Activated CD4-positive, alpha-beta memory T cell treated with anti-CD3 and anti-CD28 coated beads, Interleukin-2, amount 10 ng/mL, durations not matched to agents 7 days and 5 days (primary cell): ENCODE measurements at regions not wholly inside any gene's neighbourhood (a gene's known extent, or its start where the extent isn't known, plus 50 kb on each side); places are given as distances from the start of the nearest gene placed in this dataset.

Experiments
- CTCF ChIA-PET: fragments of 350-600 bp; sonication (Branson Sonifier 250); formaldehyde crosslinking; loops from one replicate; lab custom pipeline; 2021; ENCODE audit warnings: antibody characterized with exemption, inconsistent platforms; lab: Charles Lee
- POLR2A ChIA-PET: fragments of 350-600 bp; sonication (Branson Sonifier 250); formaldehyde crosslinking; loops from one replicate; lab custom pipeline; 2021; ENCODE audit warnings: antibody characterized with exemption; lab: Charles Lee
- DNase-seq: peaks from one replicate; pipeline ENCODE4 v3.0.0-alpha.2; 2020
- H3K27ac Mint-ChIP-seq: one replicate; pipeline ENCODE4 v1.8.0; 2021; ENCODE audit warnings: mild to moderate bottlenecking, mixed read lengths
- H3K27me3 Mint-ChIP-seq: one replicate; pipeline ENCODE4 v1.8.0; 2021; ENCODE audit warnings: mixed read lengths
- H3K36me3 Mint-ChIP-seq: one replicate; pipeline ENCODE4 v1.8.0; 2021; ENCODE audit warnings: low read depth, mixed read lengths
- H3K4me1 Mint-ChIP-seq: one replicate; pipeline ENCODE4 v1.8.0; 2021; ENCODE audit warnings: mixed read lengths
- H3K4me3 Mint-ChIP-seq: one replicate; pipeline ENCODE4 v1.8.0; 2021; ENCODE audit warnings: mild to moderate bottlenecking, mixed read lengths
- H3K9me3 Mint-ChIP-seq: one replicate; pipeline ENCODE4 v1.8.0; 2021; ENCODE audit warnings: mixed read lengths

GRCh38 chr6:137777687-137778075 lies 89.4 kb upstream of the TNFAIP3 start:
- Mint-ChIP-seq H3K4me3 (no peak overlapping the region), H3K36me3 (no peaks in the 10 kb centered on the region), H3K27ac (no peak overlapping the region), H3K4me1 (no peaks in the 10 kb centered on the region), H3K27me3 (no peaks in the 10 kb centered on the region), H3K9me3 (no peaks in the 10 kb centered on the region)
- no peak for DNase-seq
- CTCF ChIA-PET: no interaction called here
- POLR2A ChIA-PET: no interaction called here

- no peak overlapping the region for H3K27ac Mint-ChIP-seq
- H3K27me3 Mint-ChIP-seq: no peaks in the 10 kb centered on the region
Measured at GRCh38 chr6:137779982-137780381, 87.1 kb upstream of the TNFAIP3 start.

GRCh38 chr6:137780447-137781034 lies 86.5 kb upstream of the TNFAIP3 start:
- Mint-ChIP-seq H3K4me3 (no peak overlapping the region), H3K27me3 (no peaks in the 10 kb centered on the region), H3K36me3 (no peaks in the 10 kb centered on the region), H3K27ac (no peak overlapping the region), H3K9me3 (no peaks in the 10 kb centered on the region), H3K4me1 (no peaks in the 10 kb centered on the region)
- ChIA-PET CTCF (no interaction called here), POLR2A (no interaction called here)
- DNase-seq: no peak

More at GRCh38 chr6:137779982-137780381, 87.1 kb upstream of the TNFAIP3 start:
- H3K4me1 Mint-ChIP-seq: no peaks in the 10 kb centered on the region
- H3K4me3 Mint-ChIP-seq: no peak overlapping the region
- POLR2A ChIA-PET: no interaction called here
- no peak for DNase-seq
- H3K36me3 Mint-ChIP-seq: no peaks in the 10 kb centered on the region
- H3K9me3 Mint-ChIP-seq: no peaks in the 10 kb centered on the region
- CTCF ChIA-PET: no interaction called here

- no peak overlapping the region for H3K4me3 Mint-ChIP-seq
- POLR2A ChIA-PET: no interaction called here
Measured at GRCh38 chr6:137781639-137782038, 85.4 kb upstream of the TNFAIP3 start.

GRCh38 chr6:137782166-137783039 lies 84.7 kb upstream of the TNFAIP3 start:
- CTCF ChIA-PET: interaction anchor here (0.7 kb wide), 1 partner anchor 118 kb away, joined by 6 read pairs; no protein-coding TSS in a partner anchor
- Mint-ChIP-seq H3K9me3 (no peaks in the 10 kb centered on the region), H3K4me3 (no peak overlapping the region), H3K27ac (no peak overlapping the region), H3K4me1 (no peaks in the 10 kb centered on the region), H3K27me3 (no peaks in the 10 kb centered on the region), H3K36me3 (no peaks in the 10 kb centered on the region)
- DNase-seq: no peak
- POLR2A ChIA-PET: no interaction called here

More at GRCh38 chr6:137781639-137782038, 85.4 kb upstream of the TNFAIP3 start:
- CTCF ChIA-PET: interaction anchor here (0.7 kb wide), 1 partner anchor 117 kb away, joined by 6 read pairs; no protein-coding TSS in a partner anchor
- Mint-ChIP-seq H3K27ac (no peak overlapping the region), H3K36me3 (no peaks in the 10 kb centered on the region), H3K27me3 (no peaks in the 10 kb centered on the region), H3K4me1 (no peaks in the 10 kb centered on the region), H3K9me3 (no peaks in the 10 kb centered on the region)
- DNase-seq: no peak

- CTCF ChIA-PET: no interaction called here
- H3K27me3 Mint-ChIP-seq: no peaks in the 10 kb centered on the region
- H3K4me1 Mint-ChIP-seq: peaks cover 4% of the 10 kb centered on the region
- DNase-seq: no peak
- H3K4me3 Mint-ChIP-seq: no peak overlapping the region
- no peaks in the 10 kb centered on the region for H3K36me3 Mint-ChIP-seq
- POLR2A ChIA-PET: no interaction called here
- H3K9me3 Mint-ChIP-seq: no peaks in the 10 kb centered on the region
- H3K27ac Mint-ChIP-seq: no peak overlapping the region
Measured at GRCh38 chr6:137783710-137784109, 83.3 kb upstream of the TNFAIP3 start.

- Mint-ChIP-seq H3K4me3 (no peak overlapping the region), H3K9me3 (no peaks in the 10 kb centered on the region), H3K27ac (no peak overlapping the region), H3K27me3 (no peaks in the 10 kb centered on the region), H3K36me3 (no peaks in the 10 kb centered on the region), H3K4me1 (peaks cover 8% of the 10 kb centered on the region)
- DNase-seq: no peak
- ChIA-PET CTCF (no interaction called here), POLR2A (no interaction called here)
Measured at GRCh38 chr6:137784583-137784982, 82.5 kb upstream of the TNFAIP3 start.

- Mint-ChIP-seq H3K4me3 (no peak overlapping the region), H3K27me3 (no peaks in the 10 kb centered on the region), H3K36me3 (no peaks in the 10 kb centered on the region), H3K4me1 (peaks cover 32% of the 10 kb centered on the region), H3K9me3 (no peaks in the 10 kb centered on the region), H3K27ac (no peak overlapping the region)
- POLR2A ChIA-PET: no interaction called here
- DNase-seq: no peak
- CTCF ChIA-PET: interaction anchor here (0.7 kb wide), 1 partner anchor 79 kb away, joined by 3 read pairs; no protein-coding TSS in a partner anchor
Measured at GRCh38 chr6:137787016-137787415, 80.0 kb upstream of the TNFAIP3 start.

- H3K4me1 Mint-ChIP-seq: peaks cover 37% of the 10 kb centered on the region
- H3K4me3 Mint-ChIP-seq: no peak overlapping the region
- ChIA-PET CTCF (interaction anchor here (1.7 kb wide), 1 partner anchor 11 kb away, joined by 6 read pairs; no protein-coding TSS in a partner anchor), POLR2A (no interaction called here)
- no peaks in the 10 kb centered on the region for H3K9me3 Mint-ChIP-seq
- H3K36me3 Mint-ChIP-seq: no peaks in the 10 kb centered on the region
- DNase-seq: no peak
- no peak overlapping the region for H3K27ac Mint-ChIP-seq
- H3K27me3 Mint-ChIP-seq: no peaks in the 10 kb centered on the region
Measured at GRCh38 chr6:137788248-137788647, 78.8 kb upstream of the TNFAIP3 start.

- Mint-ChIP-seq H3K36me3 (no peaks in the 10 kb centered on the region), H3K9me3 (no peaks in the 10 kb centered on the region), H3K4me3 (peak overlapping the region; percentile 60), H3K4me1 (peaks cover 60% of the 10 kb centered on the region), H3K27ac (peak overlapping the region; percentile 23), H3K27me3 (no peaks in the 10 kb centered on the region)
- no peak for DNase-seq
- ChIA-PET CTCF (interaction anchor here (1.0 to 1.4 kb wide), 3 partner anchors 8 to 76 kb away, joined by 4 to 6 read pairs (median 5); partner anchors contain the start of gene TNFAIP3), POLR2A (interaction anchor here (0.6 to 3.1 kb wide), 2 partner anchors 76 to 757 kb away, joined by 3 to 13 read pairs; partner anchors contain the start of gene TNFAIP3)
Measured at GRCh38 chr6:137791281-137792159, 75.5 kb upstream of the TNFAIP3 start.

- DNase-seq: peak; percentile 18
- Mint-ChIP-seq H3K4me3 (peak overlapping the region; percentile 60), H3K27me3 (no peaks in the 10 kb centered on the region), H3K36me3 (no peaks in the 10 kb centered on the region), H3K9me3 (no peaks in the 10 kb centered on the region), H3K27ac (peak overlapping the region; percentile 47), H3K4me1 (peaks cover 62% of the 10 kb centered on the region)
- CTCF ChIA-PET: interaction anchor here (1.0 kb wide), 1 partner anchor 75 kb away, joined by 4 read pairs; the partner anchor contains the start of gene TNFAIP3
- POLR2A ChIA-PET: interaction anchor here (0.7 to 3.1 kb wide), 2 partner anchors 75 to 149 kb away, joined by 3 to 13 read pairs; partner anchors contain the start of gene TNFAIP3
Measured at GRCh38 chr6:137792160-137793033, 74.7 kb upstream of the TNFAIP3 start.
